ENCODE measurements at regions not wholly inside any gene's neighbourhood (a gene's known extent, or its start where the extent isn't known, plus 50 kb on each side); places are given as distances from the start of the nearest gene placed in this dataset.

- no peak overlapping the region for H3K4me3 Mint-ChIP-seq
- H3K27me3 ChIP-seq (ENCODE audit: control insufficient read depth, insufficient read depth, low read length, poor library complexity, severe bottlenecking): peaks cover 39% of the 10 kb centered on the region
- H3K4me1 Mint-ChIP-seq: peaks cover 8% of the 10 kb centered on the region
- no peak overlapping the region for H3K27ac ChIP-seq (ENCODE audit: low read depth, low read length)
- DNase-seq: no peak
- H3K4me1 ChIP-seq (ENCODE audit: control insufficient read depth, insufficient read depth, low read length): no peaks in the 10 kb centered on the region
- H3K4me3 ChIP-seq (ENCODE audit: low read length): no peak overlapping the region
- H3K36me3 Mint-ChIP-seq (ENCODE audit: low read depth): no peaks in the 10 kb centered on the region
- no peaks in the 10 kb centered on the region for H3K36me3 ChIP-seq (ENCODE audit: control insufficient read depth, insufficient read depth, low read length)
- TF ChIP-seq, protein P1, sequence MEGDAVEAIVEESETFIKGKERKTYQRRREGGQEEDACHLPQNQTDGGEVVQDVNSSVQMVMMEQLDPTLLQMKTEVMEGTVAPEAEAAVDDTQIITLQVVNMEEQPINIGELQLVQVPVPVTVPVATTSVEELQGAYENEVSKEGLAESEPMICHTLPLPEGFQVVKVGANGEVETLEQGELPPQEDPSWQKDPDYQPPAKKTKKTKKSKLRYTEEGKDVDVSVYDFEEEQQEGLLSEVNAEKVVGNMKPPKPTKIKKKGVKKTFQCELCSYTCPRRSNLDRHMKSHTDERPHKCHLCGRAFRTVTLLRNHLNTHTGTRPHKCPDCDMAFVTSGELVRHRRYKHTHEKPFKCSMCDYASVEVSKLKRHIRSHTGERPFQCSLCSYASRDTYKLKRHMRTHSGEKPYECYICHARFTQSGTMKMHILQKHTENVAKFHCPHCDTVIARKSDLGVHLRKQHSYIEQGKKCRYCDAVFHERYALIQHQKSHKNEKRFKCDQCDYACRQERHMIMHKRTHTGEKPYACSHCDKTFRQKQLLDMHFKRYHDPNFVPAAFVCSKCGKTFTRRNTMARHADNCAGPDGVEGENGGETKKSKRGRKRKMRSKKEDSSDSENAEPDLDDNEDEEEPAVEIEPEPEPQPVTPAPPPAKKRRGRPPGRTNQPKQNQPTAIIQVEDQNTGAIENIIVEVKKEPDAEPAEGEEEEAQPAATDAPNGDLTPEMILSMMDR (conservative IDR thresholded peaks at IDR 0.05): no peak
- no peaks in the 10 kb centered on the region for H3K9me3 Mint-ChIP-seq
- H3K9me3 ChIP-seq (ENCODE audit: control insufficient read depth, low read length): no peaks in the 10 kb centered on the region
- no peak overlapping the region for H3K9ac ChIP-seq (ENCODE audit: extremely low read depth, low read length, poor library complexity, severe bottlenecking)
- H3K27ac Mint-ChIP-seq: no peak overlapping the region
- H3K27me3 Mint-ChIP-seq (ENCODE audit: insufficient read depth): peaks cover 59% of the 10 kb centered on the region
Measured at GRCh38 chr9:82474235-82474634, 485.7 kb downstream of the SPATA31D1 start.

DNA sequence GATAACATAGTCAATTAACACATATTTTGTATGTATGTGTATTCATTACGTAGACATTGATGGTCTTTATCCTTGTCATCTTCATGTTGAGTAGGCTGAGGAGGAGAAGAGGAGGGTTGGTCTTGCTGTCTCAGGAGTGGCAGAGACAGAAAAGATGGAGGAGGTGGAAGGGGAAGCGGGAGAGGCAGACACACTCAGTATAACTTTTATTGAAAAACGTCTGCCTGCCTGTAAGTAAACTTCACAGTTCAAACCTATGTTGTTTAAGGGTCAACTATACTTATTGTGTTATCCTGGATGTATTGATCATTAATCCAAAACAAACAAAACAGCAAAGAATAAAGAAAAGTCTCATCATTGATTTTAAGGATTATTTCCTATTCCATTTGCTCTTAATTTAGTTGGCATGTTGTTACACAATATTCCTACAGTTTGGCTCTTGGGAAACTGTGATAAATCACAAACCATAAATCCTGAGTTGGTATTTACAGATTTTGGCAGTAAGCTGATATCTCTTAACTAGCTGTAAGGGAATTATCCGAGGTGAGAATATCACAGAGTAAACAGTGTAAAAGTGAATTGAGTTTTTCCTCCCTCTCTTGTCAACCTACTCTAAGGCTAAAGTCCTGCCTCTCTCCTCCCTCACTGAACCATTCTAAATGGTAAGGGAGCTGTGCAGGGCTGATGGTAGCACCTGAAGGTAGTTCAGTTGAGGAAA, 487.2 kb downstream of the SPATA31D1 start:
- Histone ChIP-seq H3K36me3 (ENCODE audit: control insufficient read depth, insufficient read depth, low read length) (no peaks in the 10 kb centered on the region), H3K4me3 (ENCODE audit: low read length) (no peak overlapping the region), H3K9ac (ENCODE audit: extremely low read depth, low read length, poor library complexity, severe bottlenecking) (no peak overlapping the region), H3K9me3 (ENCODE audit: control insufficient read depth, low read length) (no peaks in the 10 kb centered on the region), H3K4me1 (ENCODE audit: control insufficient read depth, insufficient read depth, low read length) (no peaks in the 10 kb centered on the region), H3K27me3 (ENCODE audit: control insufficient read depth, insufficient read depth, low read length, poor library complexity, severe bottlenecking) (peaks cover 54% of the 10 kb centered on the region), H3K27ac (ENCODE audit: low read depth, low read length) (no peak overlapping the region)
- Mint-ChIP-seq H3K4me1 (peaks cover 8% of the 10 kb centered on the region), H3K27me3 (ENCODE audit: insufficient read depth) (peaks cover 64% of the 10 kb centered on the region), H3K36me3 (ENCODE audit: low read depth) (no peaks in the 10 kb centered on the region), H3K27ac (no peak overlapping the region), H3K9me3 (no peaks in the 10 kb centered on the region), H3K4me3 (no peak overlapping the region)
- whole genome bisulfite sequencing, 2 experiments (ENCODE audit: insufficient coverage in 1 of 2, insufficient read length in 1 of 2): 87 to 89% methylated on average over 2 to 4 of the region's 4 CpGs
- no peak for DNase-seq
- TF ChIP-seq, protein P1 (conservative IDR thresholded peaks at IDR 0.05): no peak

- WGBS, 2 experiments (ENCODE audit: insufficient coverage in 1 of 2, insufficient read length in 1 of 2): 96% methylated on average over 2 of the region's 2 CpGs; no CpG with 5 or more reads in 1 of the 2 experiments
Measured at GRCh38 chr9:82480921-82481320, 492.3 kb downstream of the SPATA31D1 start.

More at GRCh38 chr9:82480921-82481320, 492.3 kb downstream of the SPATA31D1 start:
- DNase-seq: no peak
- TF ChIP-seq, protein P1 (conservative IDR thresholded peaks at IDR 0.05): no peak
- H3K4me3 ChIP-seq (ENCODE audit: low read length): no peak overlapping the region
- H3K9ac ChIP-seq (ENCODE audit: extremely low read depth, low read length, poor library complexity, severe bottlenecking): no peak overlapping the region
- no peaks in the 10 kb centered on the region for H3K36me3 Mint-ChIP-seq (ENCODE audit: low read depth)
- H3K4me1 ChIP-seq (ENCODE audit: control insufficient read depth, insufficient read depth, low read length): no peaks in the 10 kb centered on the region
- no peak overlapping the region for H3K27ac ChIP-seq (ENCODE audit: low read depth, low read length)
- peaks cover 51% of the 10 kb centered on the region for H3K27me3 Mint-ChIP-seq (ENCODE audit: insufficient read depth)
- peaks cover 44% of the 10 kb centered on the region for H3K27me3 ChIP-seq (ENCODE audit: control insufficient read depth, insufficient read depth, low read length, poor library complexity, severe bottlenecking)
- peaks cover 4% of the 10 kb centered on the region for H3K4me1 Mint-ChIP-seq
- H3K36me3 ChIP-seq (ENCODE audit: control insufficient read depth, insufficient read depth, low read length): no peaks in the 10 kb centered on the region
- H3K9me3 Mint-ChIP-seq: no peaks in the 10 kb centered on the region
- H3K4me3 Mint-ChIP-seq: no peak overlapping the region
- no peak overlapping the region for H3K27ac Mint-ChIP-seq
- no peaks in the 10 kb centered on the region for H3K9me3 ChIP-seq (ENCODE audit: control insufficient read depth, low read length)
